Endothelial cell of umbilical vein (primary cell): ENCODE measurements at regions not wholly inside any gene's neighbourhood (a gene's known extent, or its start where the extent isn't known, plus 50 kb on each side); places are given as distances from the start of the nearest gene placed in this dataset.

Experiments
- BruUV-seq: library from RNA; stranded (reverse); fragments of 400-500 nt; replicated peaks from 2 replicates; lab custom pipeline; 2021; lab: Mats Ljungman, UMichigan
- CTCF ChIA-PET: fragments of 300-600, 350-600 bp; sonication (Branson Sonifier 250); formaldehyde crosslinking; loops from one replicate; lab custom pipeline; 2021; ENCODE audit warnings: antibody characterized with exemption, inconsistent platforms; lab: Charles Lee
- POLR2A ChIA-PET: fragments of 300-600, 350-600 bp; sonication (Branson Sonifier 250); formaldehyde crosslinking; loops from one replicate; lab custom pipeline; 2021; ENCODE audit warnings: antibody characterized with exemption, inconsistent platforms; lab: Charles Lee
- DNase-seq: peaks from one replicate; pipeline ENCODE4 v3.0.0-alpha.2; 2011; ENCODE audit warnings: low read depth, low spot score
- FAIRE-seq: peaks from 2 replicates; lab custom pipeline; 2011; peaks lifted over from hg19 to GRCh38; lab: Jason Lieb, UNC
- H2AFZ ChIP-seq: 2 replicates; pipeline ENCODE4 v1.6.0; 2012; ENCODE audit warnings: low read depth, low read length, control low read depth, inconsistent platforms
- H3K27ac ChIP-seq: 2 replicates; pipeline ENCODE4 v1.5.1; 2011; ENCODE audit warnings: low read depth, mild to moderate bottlenecking, control low read depth, low read length, moderate library complexity; ENCODE audit not compliant: insufficient read depth
- H3K27me3 ChIP-seq, 2 experiments: 2 replicates each; pipeline versions ENCODE4 v1.6.0 to v1.6.1; 2011; ENCODE audit warnings: low read length in 2 of 2, mixed read lengths in 1 of 2; ENCODE audit not compliant: control insufficient read depth in 2 of 2, insufficient read depth in 2 of 2
- H3K36me3 ChIP-seq, 2 experiments: 2 replicates in 1 of 2; 3 replicates in 1 of 2; pipeline ENCODE4 v1.5.1; 2011; ENCODE audit warnings: low read length in 2 of 2, mild to moderate bottlenecking in 1 of 2, moderate library complexity in 1 of 2; ENCODE audit not compliant: control insufficient read depth in 2 of 2, insufficient read depth in 2 of 2; ENCODE audit errors: extremely low read depth in 1 of 2
- H3K4me1 ChIP-seq: 3 replicates; pipeline ENCODE4 v1.5.1; 2011; ENCODE audit warnings: mild to moderate bottlenecking, low read length; ENCODE audit not compliant: control insufficient read depth, insufficient read depth; ENCODE audit errors: extremely low read depth
- H3K4me2 ChIP-seq: 2 replicates; pipeline ENCODE4 v1.6.1; 2011; ENCODE audit warnings: low read length, control low read depth, mixed read lengths; ENCODE audit not compliant: insufficient read depth
- H3K4me3 ChIP-seq, 3 experiments: fragments of 200-600 bp in 1 of 3; sonication (generic), shearing (Covaris generic) in 1 of 3; replicated peaks in 1 of 3; 2 replicates each; pipeline ENCODE4 v1.5.1; 2011 to 2016; ENCODE audit warnings: control low read depth in 3 of 3, low read length in 3 of 3, mild to moderate bottlenecking in 2 of 3, inconsistent platforms in 1 of 3, low read depth in 1 of 3, moderate library complexity in 1 of 3; ENCODE audit not compliant: insufficient read depth in 1 of 3
- H3K79me2 ChIP-seq: 2 replicates; pipeline ENCODE4 v1.6.0; 2012; ENCODE audit warnings: low read length, inconsistent platforms; ENCODE audit not compliant: control insufficient read depth, insufficient read depth
- H3K9ac ChIP-seq: replicated peaks from 2 replicates; pipeline ENCODE3; 2011; ENCODE audit warnings: low read length, control low read depth; ENCODE audit not compliant: insufficient read depth; ENCODE audit errors: extremely low read depth
- H3K9me1 ChIP-seq: replicated peaks from 3 replicates; pipeline ENCODE4 v1.6.0; 2011; ENCODE audit warnings: mild to moderate bottlenecking, low read length; ENCODE audit not compliant: control insufficient read depth, insufficient read depth; ENCODE audit errors: extremely low read depth
- H3K9me3 ChIP-seq: replicated peaks from 2 replicates; pipeline ENCODE4 v1.5.1; 2012; ENCODE audit warnings: low read length, inconsistent platforms; ENCODE audit not compliant: control insufficient read depth, insufficient read depth
- H4K20me1 ChIP-seq: replicated peaks from 2 replicates; pipeline ENCODE3; 2011; ENCODE audit warnings: mild to moderate bottlenecking, low read length; ENCODE audit not compliant: control insufficient read depth, insufficient read depth; ENCODE audit errors: extremely low read depth
- CTCF ChIP-seq, 2 donors: IDR thresholded peaks; 1 replicate in 1 of 2; 2 replicates in 1 of 2; pipeline ENCODE4 v1.5.1; 2011; ENCODE audit warnings: low read length in 2 of 2, mild to moderate bottlenecking in 2 of 2, moderate library complexity in 2 of 2, control low read depth in 1 of 2, inconsistent platforms in 1 of 2, low read depth in 1 of 2; ENCODE audit not compliant: insufficient read depth in 1 of 2; ENCODE audit errors: extremely low read depth in 1 of 2
- EZH2 ChIP-seq: IDR thresholded peaks from 2 replicates; pipeline ENCODE4 v1.6.1; 2012; ENCODE audit warnings: borderline replicate concordance, low read depth, mild to moderate bottlenecking, moderate library complexity, low read length, inconsistent platforms; ENCODE audit not compliant: severe bottlenecking
- FOS ChIP-seq: IDR thresholded peaks from 2 replicates; pipeline ENCODE4 v1.6.1; 2011; ENCODE audit warnings: mild to moderate bottlenecking, low read length, moderate library complexity, borderline replicate concordance; ENCODE audit not compliant: insufficient read depth
- GATA2 ChIP-seq: IDR thresholded peaks from 2 replicates; pipeline ENCODE4 v1.7.0; 2011; ENCODE audit warnings: low read depth, mild to moderate bottlenecking, moderate library complexity, mixed read lengths, low read length; ENCODE audit not compliant: insufficient read length, insufficient read depth
- JUN ChIP-seq: IDR thresholded peaks from 2 replicates; pipeline ENCODE4 v1.6.1; 2011; ENCODE audit warnings: borderline replicate concordance, low read depth; ENCODE audit not compliant: insufficient read length, insufficient read depth
- MAX ChIP-seq: IDR thresholded peaks from 2 replicates; pipeline ENCODE4 v1.6.1; 2011; ENCODE audit not compliant: insufficient read depth, insufficient read length
- MYC ChIP-seq: IDR thresholded peaks from one replicate; pipeline ENCODE4 v1.6.1; 2011; ENCODE audit warnings: mild to moderate bottlenecking, low read depth, low read length
- POLR2A ChIP-seq: IDR thresholded peaks from 2 replicates; pipeline ENCODE4 v1.6.1; 2012; ENCODE audit warnings: low read depth, mild to moderate bottlenecking, control low read depth, low read length
- POLR2AphosphoS5 ChIP-seq: IDR thresholded peaks from 2 replicates; pipeline ENCODE4 v1.6.1; 2012; ENCODE audit warnings: low read depth, mild to moderate bottlenecking, control low read depth, low read length, moderate library complexity; ENCODE audit not compliant: insufficient read depth
- dilution Hi-C: fragments of 300-500 bp; cut with MboI; formaldehyde crosslinking; loops from one replicate; pipeline ENCODE4 v1.15.0; 2019; ENCODE audit warnings: low sequenced_read_pairs; ENCODE audit not compliant: extremely low pct_ligation_motif_present
- intact Hi-C: fragments of 100-400 bp; cut with micrococcal nuclease; formaldehyde crosslinking; loops from one replicate; pipeline ENCODE4 v1.10.0; 2022

GRCh38 chr19:31885280-31885853, 460.0 kb upstream of the ZNF507 start:
- no TSS peak for BruUV-seq
- no peak for TF ChIP-seq MYC
- TF ChIP-seq FOS: no peak
- TF ChIP-seq EZH2: no peak
- no peak for TF ChIP-seq POLR2A
- TF ChIP-seq CTCF (IDR thresholded peaks at IDR 0.05; ENCODE audit: extremely low read depth in 1 of 2, insufficient read depth in 1 of 2, low read depth in 1 of 2, low read length in 2 of 2): no peak
- TF ChIP-seq POLR2AphosphoS5: no peak
- no peak for TF ChIP-seq JUN
- TF ChIP-seq MAX: no peak
- TF ChIP-seq GATA2: no peak
- FAIRE-seq (no peak), DNase-seq (no peak)
- intact Hi-C loops: no loop called here
- Histone ChIP-seq H4K20me1 (no peaks in the 10 kb centered on the region), H3K9me1 (no peaks in the 10 kb centered on the region), H3K9me3 (peaks cover 3% of the 10 kb centered on the region), H3K4me3 (no peak overlapping the region), H3K27ac (no peak overlapping the region), H3K4me2 (no peak overlapping the region), H3K79me2 (no peaks in the 10 kb centered on the region), H2AFZ (no peak overlapping the region), H3K4me1 (no peaks in the 10 kb centered on the region), H3K36me3 (no peaks in the 10 kb centered on the region), H3K9ac (no peak overlapping the region), H3K27me3 (no peaks in the 10 kb centered on the region)
- CTCF ChIA-PET: no interaction called here
- dilution Hi-C loops: no loop called here
- POLR2A ChIA-PET: no interaction called here
